K562 (cell line): ENCODE measurements at regions not wholly inside any gene's neighbourhood (a gene's known extent, or its start where the extent isn't known, plus 50 kb on each side); places are given as distances from the start of the nearest gene placed in this dataset.

Source experiments
- ATAC-seq: fragments of 200-7000 bp; cut with Tn5 transposase; 3 replicates; pipeline ENCODE4 v1.9.1; 2020; ENCODE audit warnings: moderate library complexity
- BruUV-seq: library from RNA; stranded (reverse); fragments of 400-500 nt; replicated peaks from 2 replicates; lab custom pipeline; 2021; lab: Mats Ljungman, UMichigan
- CTCF ChIA-PET: fragments of 300-600 bp; formaldehyde crosslinking; extraction: SDS; loops from one replicate; lab custom pipeline; 2021; ENCODE audit warnings: low intra/inter-chr PET ratio; lab: Yijun Ruan, JAX
- POLR2A ChIA-PET: fragments of 300-600, 350-650 bp; sonication (Branson Sonifier 250); formaldehyde crosslinking; extraction: SDS; loops from one replicate; lab custom pipeline; 2021; ENCODE audit warnings: antibody characterized with exemption, inconsistent platforms; lab: Yijun Ruan, JAX
- DNase-seq, 4 experiments: peaks; one replicate each; pipeline versions ENCODE4 v3.0.0 to v3.0.0-alpha.2; 2011 to 2018; ENCODE audit warnings: low spot score in 3 of 4, mixed read lengths in 3 of 4; ENCODE audit errors: extremely low read depth in 1 of 4
- FAIRE-seq: peaks from 2 replicates; lab custom pipeline; 2011; peaks lifted over from hg19 to GRCh38; lab: Jason Lieb, UNC
- H2AFZ ChIP-seq: 2 replicates; pipeline ENCODE4 v1.6.0; 2011; ENCODE audit warnings: low read depth, low read length, control low read depth, inconsistent platforms
- H3K27ac ChIP-seq: fragments of 200-600 bp; 3 replicates; pipeline ENCODE4 v1.8.0; 2011; ENCODE audit warnings: low read depth, mild to moderate bottlenecking, control low read depth, inconsistent platforms, low read length, moderate library complexity, mixed read lengths; ENCODE audit errors: extremely low read depth
- H3K27me3 ChIP-seq, 2 experiments: fragments of 300-600 bp in 1 of 2; 2 replicates in 1 of 2; 3 replicates in 1 of 2; pipeline versions ENCODE4 v1.6.0 to v1.8.0; 2011; ENCODE audit warnings: inconsistent platforms in 2 of 2, low read length in 2 of 2, mild to moderate bottlenecking in 1 of 2, mixed read lengths in 1 of 2, moderate library complexity in 1 of 2; ENCODE audit not compliant: control insufficient read depth in 2 of 2, insufficient read depth in 2 of 2
- H3K36me3 ChIP-seq: fragments of 300-600 bp; 3 replicates; pipeline ENCODE4 v1.8.0; 2011; ENCODE audit warnings: mild to moderate bottlenecking, low read length, inconsistent platforms; ENCODE audit not compliant: control insufficient read depth, insufficient read depth
- H3K4me1 ChIP-seq, 2 experiments: fragments of 200-600 bp in 1 of 2; replicated peaks in 1 of 2; 2 replicates in 1 of 2; 3 replicates in 1 of 2; pipeline versions ENCODE4 v1.5.1 to v1.8.0; 2011; ENCODE audit warnings: inconsistent platforms in 2 of 2, low read length in 2 of 2, mild to moderate bottlenecking in 1 of 2, mixed read lengths in 1 of 2, moderate library complexity in 1 of 2; ENCODE audit not compliant: control insufficient read depth in 2 of 2, insufficient read depth in 2 of 2
- H3K4me2 ChIP-seq: 2 replicates; pipeline ENCODE4 v1.6.1; 2011; ENCODE audit warnings: low read length, control low read depth, inconsistent platforms, mixed read lengths; ENCODE audit not compliant: insufficient read depth
- H3K4me3 ChIP-seq: fragments of 200-600 bp; sonication (generic), shearing (Covaris generic); 2 replicates; pipeline ENCODE4 v1.5.1; 2016; ENCODE audit warnings: control low read depth, inconsistent platforms
- H3K79me2 ChIP-seq: fragments of 200-600 bp; 3 replicates; pipeline ENCODE4 v1.8.0; 2011; ENCODE audit warnings: low read length, inconsistent platforms; ENCODE audit not compliant: control insufficient read depth, insufficient read depth
- H3K9ac ChIP-seq, 2 experiments: 2 replicates each; pipeline versions ENCODE4 v1.6.0 to v1.6.1; 2011; ENCODE audit warnings: low read depth in 2 of 2, low read length in 2 of 2, control low read depth in 1 of 2, inconsistent platforms in 1 of 2, mild to moderate bottlenecking in 1 of 2, mixed read lengths in 1 of 2; ENCODE audit not compliant: insufficient read depth in 1 of 2
- H3K9me1 ChIP-seq: one replicate; pipeline ENCODE4 v1.6.0; 2011; ENCODE audit warnings: inconsistent platforms, mild to moderate bottlenecking, low read length, moderate library complexity; ENCODE audit not compliant: control insufficient read depth, insufficient read depth
- H3K9me3 ChIP-seq: replicated peaks from 2 replicates; pipeline ENCODE4 v1.5.1; 2011; ENCODE audit warnings: low read depth, low read length, inconsistent platforms; ENCODE audit not compliant: control insufficient read depth, insufficient read depth
- H4K20me1 ChIP-seq: replicated peaks from 2 replicates; pipeline ENCODE4 v1.6.1; 2011; ENCODE audit warnings: low read length, inconsistent platforms, mixed read lengths; ENCODE audit not compliant: control insufficient read depth, insufficient read depth
- NCOA6 ChIP-seq: fragments of 450-650 bp; IDR thresholded peaks from 2 replicates; pipeline ENCODE4 v1.6.1; 2017; ENCODE audit warnings: mild to moderate bottlenecking
- ZNF146 ChIP-seq: IDR thresholded peaks from one replicate; pipeline ENCODE4 v1.6.1; 2018; ENCODE audit warnings: missing compliant biosample characterization; ENCODE audit not compliant: unreplicated experiment
- ZNF75A ChIP-seq: fragments of 450-650 bp; formaldehyde crosslinking; IDR thresholded peaks from 2 replicates; pipeline ENCODE4 v1.4.0; 2020; ENCODE audit warnings: mild to moderate bottlenecking
- ZSCAN32 ChIP-seq: fragments of 450-650 bp; formaldehyde crosslinking; IDR thresholded peaks from 2 replicates; pipeline ENCODE4 v1.4.0; 2020; ENCODE audit warnings: mild to moderate bottlenecking, moderate library complexity
- WGBS: fragments of 100-300 bp; shearing (Covaris generic); methylation state at CpG from one replicate; pipeline ENCODE4 v1.1.6; 2016; ENCODE audit warnings: low coverage, mixed read lengths; ENCODE audit not compliant: insufficient coverage; ENCODE audit errors: missing lambda C conversion rate; 5-methylcytosine and 5-hydroxymethylcytosine counted together
- in situ Hi-C: fragments of 300-500 bp; cut with MboI; formaldehyde crosslinking; loops from 4 replicates; pipeline ENCODE4 v1.15.0; 2018; ENCODE audit warnings: inconsistent platforms, mixed read lengths
- intact Hi-C: fragments of 100-400 bp; cut with micrococcal nuclease; formaldehyde crosslinking; loops from 2 replicates; pipeline ENCODE4 v1.14.2; 2022
- TF ChIP-seq, protein P1 (sequence below): sonication (generic); formaldehyde crosslinking; IDR thresholded peaks from 2 replicates; pipeline ENCODE4 v1.8.0; 2022; ENCODE audit warnings: mild to moderate bottlenecking, missing genetic modification reagents
- TF ChIP-seq, protein P2 (sequence below): fragments of 250-450 bp; sonication (Bioruptor Pico); IDR thresholded peaks from 2 replicates; pipeline ENCODE4 v1.9.0; 2021; ENCODE audit warnings: mild to moderate bottlenecking

DNA sequence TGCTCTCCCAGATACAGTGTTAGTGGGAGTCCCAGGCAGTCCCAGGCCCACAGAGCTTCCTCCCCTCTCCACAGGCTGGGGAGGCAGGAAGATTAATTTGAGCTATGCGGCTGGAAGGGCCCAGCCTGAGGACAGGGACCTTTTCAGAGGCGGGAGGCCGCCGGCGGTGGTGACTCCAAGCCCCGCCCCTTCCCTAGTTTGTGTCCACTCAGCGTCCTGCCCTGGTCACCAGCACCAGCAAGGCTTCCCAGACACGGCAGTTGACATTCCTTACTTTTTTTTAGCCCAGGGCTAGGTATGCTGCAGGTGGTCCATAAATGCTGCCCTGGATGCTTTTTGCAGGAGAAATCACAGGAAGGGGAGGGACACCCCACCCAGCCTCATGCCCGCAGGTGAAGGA is 67.7 kb upstream of the LRPAP1 start:
- Histone ChIP-seq H3K27ac (no peak overlapping the region), H4K20me1 (no peaks in the 10 kb centered on the region), H3K27me3 (peaks cover 0 to 7% of the 10 kb centered on the region in 2 experiments; a peak in 1 of 5 replicates), H3K9ac (no peak overlapping the region), H3K4me1 (no peaks in the 10 kb centered on the region), H3K4me2 (no peak overlapping the region), H3K36me3 (no peaks in the 10 kb centered on the region), H2AFZ (no peak overlapping the region), H3K9me1 (no peaks in the 10 kb centered on the region), H3K79me2 (no peaks in the 10 kb centered on the region), H3K9me3 (no peaks in the 10 kb centered on the region), H3K4me3 (no peak overlapping the region)
- CTCF ChIA-PET, result no interaction called here
- POLR2A ChIA-PET, result no interaction called here
- no peak for DNase-seq
- TF ChIP-seq ZSCAN32 (CRISPR knock-in tag) (no peak), ZNF146 (CRISPR knock-in tag) (no peak), ZNF75A (CRISPR knock-in tag) (no peak), NCOA6 (no peak)
- TF ChIP-seq, protein P1, sequence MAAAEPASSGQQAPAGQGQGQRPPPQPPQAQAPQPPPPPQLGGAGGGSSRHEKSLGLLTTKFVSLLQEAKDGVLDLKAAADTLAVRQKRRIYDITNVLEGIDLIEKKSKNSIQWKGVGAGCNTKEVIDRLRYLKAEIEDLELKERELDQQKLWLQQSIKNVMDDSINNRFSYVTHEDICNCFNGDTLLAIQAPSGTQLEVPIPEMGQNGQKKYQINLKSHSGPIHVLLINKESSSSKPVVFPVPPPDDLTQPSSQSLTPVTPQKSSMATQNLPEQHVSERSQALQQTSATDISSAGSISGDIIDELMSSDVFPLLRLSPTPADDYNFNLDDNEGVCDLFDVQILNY (CRISPR knock-in tag), result no peak
- TF ChIP-seq, protein P2, sequence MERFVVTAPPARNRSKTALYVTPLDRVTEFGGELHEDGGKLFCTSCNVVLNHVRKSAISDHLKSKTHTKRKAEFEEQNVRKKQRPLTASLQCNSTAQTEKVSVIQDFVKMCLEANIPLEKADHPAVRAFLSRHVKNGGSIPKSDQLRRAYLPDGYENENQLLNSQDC (CRISPR knock-in tag), result no peak
- intact Hi-C loops (no loop called here), in situ Hi-C loops (no loop called here)
- no TSS peak for BruUV-seq
- 7% methylated on average over 6 of the region's 9 CpGs for WGBS
- no peak for FAIRE-seq
- ATAC-seq, result no peak
